Smooth muscle cell (in vitro differentiated cells): ENCODE measurements at regions not wholly inside any gene's neighbourhood (a gene's known extent, or its start where the extent isn't known, plus 50 kb on each side); places are given as distances from the start of the nearest gene placed in this dataset.
"Not testable (repeated sequence)": the region's sequence is repeated elsewhere in the genome, so short reads cannot be mapped to it uniquely, and the experiment has no call there.

Experiments used
- DNase-seq: peaks from one replicate; lab custom pipeline; 2025; ENCODE audit not compliant: unreplicated experiment; lab: John Stamatoyannopoulos, UW
- H2AFZ ChIP-seq: fragments of 200-600 bp; sonication (generic); 2 replicates; pipeline ENCODE4 v1.6.0; 2016; ENCODE audit warnings: antibody characterized with exemption, low read depth, mild to moderate bottlenecking
- H3F3A ChIP-seq: fragments of 200-600 bp; sonication (generic); 2 replicates; pipeline ENCODE4 v1.6.0; 2017; ENCODE audit warnings: antibody characterized with exemption, low read depth
- H3K27ac ChIP-seq: fragments of 200-600 bp; sonication (generic); 2 replicates; pipeline ENCODE4 v1.5.1; 2016; ENCODE audit warnings: low read depth, mild to moderate bottlenecking
- H3K27me3 ChIP-seq: fragments of 200-600 bp; sonication (generic); 2 replicates; pipeline ENCODE4 v1.6.1; 2016; ENCODE audit warnings: low read depth, mild to moderate bottlenecking
- H3K36me3 ChIP-seq: fragments of 200-600 bp; sonication (generic); 2 replicates; pipeline ENCODE4 v1.5.1; 2016; ENCODE audit warnings: low read depth
- H3K4me1 ChIP-seq: fragments of 200-600 bp; sonication (generic); 2 replicates; pipeline ENCODE4 v1.5.1; 2016; ENCODE audit warnings: low read depth
- H3K4me2 ChIP-seq: fragments of 200-600 bp; sonication (generic); 2 replicates; pipeline ENCODE4 v1.6.0; 2016; ENCODE audit warnings: mild to moderate bottlenecking
- H3K4me3 ChIP-seq: fragments of 200-600 bp; sonication (generic); 2 replicates; pipeline ENCODE4 v1.5.1; 2016; ENCODE audit warnings: mild to moderate bottlenecking
- H3K79me2 ChIP-seq: fragments of 200-600 bp; sonication (generic); 2 replicates; pipeline ENCODE4 v1.6.0; 2016; ENCODE audit warnings: low read depth, mild to moderate bottlenecking
- H3K9ac ChIP-seq: fragments of 200-600 bp; sonication (generic); 2 replicates; pipeline ENCODE4 v1.6.0; 2016; ENCODE audit warnings: low read depth
- H3K9me3 ChIP-seq: fragments of 200-600 bp; sonication (generic); replicated peaks from 2 replicates; pipeline ENCODE4 v1.5.1; 2016; ENCODE audit warnings: low read depth
- H4K20me1 ChIP-seq: fragments of 200-600 bp; sonication (generic); 2 replicates; pipeline ENCODE4 v1.6.0; 2016; ENCODE audit warnings: low read depth
- WGBS: methylation state at CpG from one replicate; pipeline ENCODE4 v1.1.7; 2016; ENCODE audit warnings: low lambda C conversion rate; 5-methylcytosine and 5-hydroxymethylcytosine counted together
- TF ChIP-seq, protein P1 (sequence below): fragments of 200-600 bp; sonication (generic); IDR thresholded peaks from 2 replicates; pipeline ENCODE4 v1.5.1; 2017; ENCODE audit warnings: borderline replicate concordance, mild to moderate bottlenecking, antibody characterized with exemption; ENCODE audit not compliant: insufficient read depth, poor library complexity, severe bottlenecking

DNA sequence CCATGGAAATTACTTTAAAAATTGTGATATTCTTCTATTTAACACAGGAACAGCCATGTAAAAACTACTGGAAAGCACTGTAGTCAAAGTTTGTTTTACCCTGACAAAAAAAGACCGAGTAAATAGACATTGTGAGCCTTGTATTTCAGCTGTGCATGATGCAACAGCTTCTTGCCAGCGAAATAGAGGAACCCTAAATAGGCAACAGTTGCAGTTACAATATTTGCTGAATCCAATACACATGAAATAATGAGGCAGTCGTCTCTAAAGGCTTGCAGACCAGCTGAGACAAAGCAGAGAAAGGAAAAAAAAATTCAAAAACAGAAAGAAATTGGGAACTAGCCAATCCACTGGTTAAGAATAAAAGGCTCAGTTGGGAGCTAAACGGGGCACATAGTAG, 1001.1 kb downstream of the OLFM4 start:
- TF ChIP-seq, protein P1, sequence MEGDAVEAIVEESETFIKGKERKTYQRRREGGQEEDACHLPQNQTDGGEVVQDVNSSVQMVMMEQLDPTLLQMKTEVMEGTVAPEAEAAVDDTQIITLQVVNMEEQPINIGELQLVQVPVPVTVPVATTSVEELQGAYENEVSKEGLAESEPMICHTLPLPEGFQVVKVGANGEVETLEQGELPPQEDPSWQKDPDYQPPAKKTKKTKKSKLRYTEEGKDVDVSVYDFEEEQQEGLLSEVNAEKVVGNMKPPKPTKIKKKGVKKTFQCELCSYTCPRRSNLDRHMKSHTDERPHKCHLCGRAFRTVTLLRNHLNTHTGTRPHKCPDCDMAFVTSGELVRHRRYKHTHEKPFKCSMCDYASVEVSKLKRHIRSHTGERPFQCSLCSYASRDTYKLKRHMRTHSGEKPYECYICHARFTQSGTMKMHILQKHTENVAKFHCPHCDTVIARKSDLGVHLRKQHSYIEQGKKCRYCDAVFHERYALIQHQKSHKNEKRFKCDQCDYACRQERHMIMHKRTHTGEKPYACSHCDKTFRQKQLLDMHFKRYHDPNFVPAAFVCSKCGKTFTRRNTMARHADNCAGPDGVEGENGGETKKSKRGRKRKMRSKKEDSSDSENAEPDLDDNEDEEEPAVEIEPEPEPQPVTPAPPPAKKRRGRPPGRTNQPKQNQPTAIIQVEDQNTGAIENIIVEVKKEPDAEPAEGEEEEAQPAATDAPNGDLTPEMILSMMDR: no peak
- Histone ChIP-seq H3K4me1 (peaks cover 7% of the 10 kb centered on the region), H2AFZ (peak overlapping the region; percentile 70), H3K36me3 (no peaks in the 10 kb centered on the region), H3K9me3 (no peaks in the 10 kb centered on the region), H3K4me3 (no peak overlapping the region), H3F3A (no peaks in the 10 kb centered on the region), H3K79me2 (no peaks in the 10 kb centered on the region), H4K20me1 (no peaks in the 10 kb centered on the region), H3K27me3 (no peaks in the 10 kb centered on the region), H3K27ac (peak overlapping the region; percentile 85), H3K9ac (no peak overlapping the region), H3K4me2 (peak overlapping the region; percentile 53)
- no peak for DNase-seq
- 89% methylated on average over 4 of the region's 4 CpGs for WGBS

DNA sequence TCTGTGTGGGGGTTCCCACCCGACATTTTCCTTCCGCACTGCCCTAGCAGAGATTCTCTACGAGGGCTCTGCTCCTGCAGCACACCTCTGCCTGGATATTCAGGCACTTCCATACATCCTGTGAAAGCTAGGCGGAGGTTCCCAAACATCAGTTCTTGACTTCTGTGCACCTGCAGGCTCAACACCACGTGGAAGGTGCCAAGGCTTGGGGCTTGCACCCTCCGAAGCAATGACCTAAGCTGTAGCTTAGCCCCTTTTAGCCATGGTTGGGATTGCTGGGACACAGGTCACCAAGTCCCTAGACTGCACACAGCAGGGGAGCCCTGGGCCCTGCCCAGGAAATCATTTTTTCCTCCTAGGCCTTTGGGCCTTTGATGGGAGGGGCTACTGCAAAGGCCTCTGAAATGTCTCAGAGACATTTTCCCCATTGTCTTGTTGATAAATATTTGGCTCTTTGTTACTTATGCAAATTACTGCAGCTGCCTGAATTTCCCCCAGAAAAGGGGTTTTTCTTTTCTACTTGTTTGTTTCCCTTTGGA, 1004.8 kb downstream of the OLFM4 start:
- DNase-seq: no peak
- H2AFZ ChIP-seq: no peak overlapping the region
- H3K4me1 ChIP-seq: peaks cover 7% of the 10 kb centered on the region
- no peak overlapping the region for H3K4me3 ChIP-seq
- H3K36me3 ChIP-seq: no peaks in the 10 kb centered on the region
- no peak overlapping the region for H3K27ac ChIP-seq
- H3K27me3 ChIP-seq: no peaks in the 10 kb centered on the region
- H3K9ac ChIP-seq: no peak overlapping the region
- no peaks in the 10 kb centered on the region for H3K9me3 ChIP-seq
- H3K79me2 ChIP-seq: no peaks in the 10 kb centered on the region
- H4K20me1 ChIP-seq: no peaks in the 10 kb centered on the region
- no peak overlapping the region for H3K4me2 ChIP-seq
- 88% methylated on average over 6 of the region's 6 CpGs for WGBS
- TF ChIP-seq, protein P1: no peak
- H3F3A ChIP-seq: no peaks in the 10 kb centered on the region

DNA sequence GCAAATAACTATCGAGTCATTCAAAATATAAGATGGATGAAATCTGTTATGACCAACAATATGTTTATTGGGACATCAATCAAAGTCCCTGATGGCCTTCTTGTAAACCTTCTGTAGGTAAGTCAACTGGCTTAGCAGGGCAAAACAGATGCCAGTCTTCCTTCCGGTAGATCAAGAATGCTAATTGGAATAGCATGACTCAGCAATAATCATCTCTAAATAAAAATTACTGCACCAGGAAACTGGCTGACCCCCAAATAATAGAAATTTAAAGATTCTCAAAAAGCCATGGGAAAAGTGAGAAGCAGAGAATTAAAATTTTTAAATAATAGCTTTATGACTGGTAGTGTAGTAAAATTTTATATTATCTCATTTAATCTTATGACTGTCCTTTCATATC, 1005.4 kb downstream of the OLFM4 start:
- no peak for DNase-seq
- H3F3A ChIP-seq: no peaks in the 10 kb centered on the region
- peaks cover 7% of the 10 kb centered on the region for H3K4me1 ChIP-seq
- TF ChIP-seq, protein P1: no peak
- 92% methylated on average over 2 of the region's 2 CpGs for WGBS
- no peaks in the 10 kb centered on the region for H3K79me2 ChIP-seq
- H3K9me3 ChIP-seq: no peaks in the 10 kb centered on the region
- no peak overlapping the region for H3K4me2 ChIP-seq
- H3K27ac ChIP-seq: no peak overlapping the region
- H4K20me1 ChIP-seq: no peaks in the 10 kb centered on the region
- no peak overlapping the region for H2AFZ ChIP-seq
- no peaks in the 10 kb centered on the region for H3K27me3 ChIP-seq
- H3K9ac ChIP-seq: no peak overlapping the region
- H3K36me3 ChIP-seq: no peaks in the 10 kb centered on the region
- H3K4me3 ChIP-seq: no peak overlapping the region

DNA sequence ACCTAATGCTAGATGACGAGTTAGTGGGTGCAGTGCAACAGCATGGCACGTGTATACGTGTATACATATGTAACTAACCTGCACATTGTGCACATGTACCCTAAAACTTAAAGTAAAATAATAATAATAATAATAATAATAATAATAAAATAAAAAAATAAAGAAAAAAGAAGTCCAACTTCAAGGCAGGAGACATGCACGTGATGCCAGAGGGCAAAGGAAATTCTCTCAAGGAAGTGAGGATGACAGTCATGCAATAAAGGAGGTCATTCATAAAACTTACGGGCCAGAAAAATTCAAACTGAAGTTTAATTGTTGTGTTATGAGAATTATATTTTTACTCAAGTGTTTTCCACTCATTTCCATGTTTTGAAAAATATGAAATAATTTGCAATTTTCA, 1028.8 kb downstream of the OLFM4 start:
- not testable (repeated sequence) for H3K27me3 ChIP-seq, H3K4me3 ChIP-seq, H3K4me1 ChIP-seq, H3K79me2 ChIP-seq, H3K9me3 ChIP-seq, H3K27ac ChIP-seq, H4K20me1 ChIP-seq, H2AFZ ChIP-seq, H3F3A ChIP-seq, H3K9ac ChIP-seq, H3K36me3 ChIP-seq, DNase-seq, H3K4me2 ChIP-seq
- WGBS: 91% methylated on average over 5 of the region's 5 CpGs

DNA sequence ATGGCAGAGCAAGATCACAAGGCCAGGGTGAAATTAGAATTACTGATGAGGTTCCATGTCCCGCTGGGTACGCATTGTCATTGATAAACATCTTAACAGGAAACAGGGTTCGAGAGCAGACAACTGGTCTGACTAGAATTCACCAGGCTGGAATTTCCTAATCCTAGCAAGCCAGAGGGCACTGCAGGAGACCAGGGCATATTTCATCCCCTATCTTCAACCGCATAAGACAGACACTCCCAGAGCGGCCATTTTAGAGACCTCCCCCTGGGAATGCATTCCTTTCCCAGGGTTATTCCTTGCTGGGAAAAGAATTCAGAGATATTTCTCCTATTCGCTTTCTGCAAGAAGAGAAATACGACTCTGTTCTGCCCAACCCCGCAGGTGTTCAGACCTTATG, 1041.3 kb downstream of the OLFM4 start:
- not testable (repeated sequence) for H3K4me3 ChIP-seq, H3F3A ChIP-seq, H2AFZ ChIP-seq, H3K27me3 ChIP-seq, H3K36me3 ChIP-seq, H3K9ac ChIP-seq, H3K4me1 ChIP-seq, H4K20me1 ChIP-seq, H3K27ac ChIP-seq, H3K79me2 ChIP-seq, H3K9me3 ChIP-seq, H3K4me2 ChIP-seq, DNase-seq
- WGBS: 89% methylated on average over 8 of the region's 8 CpGs
